ENCODE measurements at regions not wholly inside any gene's neighbourhood (a gene's known extent, or its start where the extent isn't known, plus 50 kb on each side); places are given as distances from the start of the nearest gene placed in this dataset.

DNA sequence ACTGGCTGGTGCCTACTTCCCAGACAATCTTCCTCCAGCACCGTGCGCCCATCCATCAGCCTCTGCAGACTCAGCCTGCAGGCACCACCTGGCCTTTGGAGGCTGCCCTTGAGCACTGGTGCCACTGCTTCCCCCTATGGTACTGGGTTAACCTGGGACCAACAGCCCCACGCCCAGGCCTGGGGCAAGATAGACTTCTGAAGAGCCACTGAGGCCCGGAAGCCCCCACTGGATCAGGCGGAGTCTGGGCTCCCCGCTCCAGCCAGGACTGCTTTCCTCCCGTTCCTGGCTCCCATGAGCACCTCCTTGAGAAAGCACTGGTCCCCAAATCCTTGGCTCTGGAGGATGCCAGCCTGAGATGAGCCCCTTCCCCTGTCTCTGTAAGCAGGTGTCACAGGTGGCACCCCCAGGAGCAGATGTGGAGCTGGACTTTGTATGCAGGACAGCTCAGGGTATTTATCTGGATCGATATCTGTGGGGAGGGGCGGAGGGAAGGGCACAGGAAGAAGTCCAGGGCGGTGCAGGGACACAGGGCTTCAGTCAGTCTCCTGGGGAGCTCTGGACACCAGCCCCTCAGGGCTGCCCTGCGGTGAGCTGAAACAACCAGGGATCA is 206.5 kb upstream of the PPP2R2D start:
- FAIRE-seq: no peak

DNA sequence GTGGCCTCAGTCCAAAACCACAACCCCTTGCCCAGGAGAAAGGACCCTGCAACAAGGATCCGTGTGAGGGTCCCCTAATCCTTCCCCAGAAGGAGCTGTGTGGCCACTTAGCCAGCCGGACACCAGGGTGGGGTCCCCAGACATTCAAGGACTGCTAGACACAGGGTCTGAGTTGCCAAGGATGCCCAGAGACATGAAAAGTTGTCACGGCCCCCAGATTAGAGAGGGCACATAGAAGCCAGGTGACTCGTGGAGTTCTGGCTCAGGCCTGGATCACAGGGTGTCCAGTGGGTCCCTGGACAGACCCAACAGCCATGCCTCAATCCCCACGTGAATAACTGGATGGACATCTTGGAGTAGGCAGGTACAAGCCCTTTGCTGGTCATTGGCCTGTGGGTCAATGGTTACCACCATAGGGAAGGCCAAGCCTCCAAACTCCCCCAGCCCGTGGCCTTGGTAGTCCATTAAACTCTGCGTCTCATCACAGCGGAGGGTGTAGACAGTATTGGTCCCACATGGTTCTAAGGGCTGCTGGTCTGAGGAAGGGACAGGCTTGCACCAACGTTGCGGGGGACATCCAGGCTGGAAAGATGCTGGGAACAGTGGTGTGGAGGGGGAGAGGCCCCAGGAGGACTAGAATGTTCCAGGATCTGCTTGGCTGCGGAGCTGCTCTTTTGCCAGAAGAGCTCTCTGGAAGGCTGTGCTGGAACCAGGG is 205.9 kb upstream of the PPP2R2D start:
- no peak for FAIRE-seq

DNA sequence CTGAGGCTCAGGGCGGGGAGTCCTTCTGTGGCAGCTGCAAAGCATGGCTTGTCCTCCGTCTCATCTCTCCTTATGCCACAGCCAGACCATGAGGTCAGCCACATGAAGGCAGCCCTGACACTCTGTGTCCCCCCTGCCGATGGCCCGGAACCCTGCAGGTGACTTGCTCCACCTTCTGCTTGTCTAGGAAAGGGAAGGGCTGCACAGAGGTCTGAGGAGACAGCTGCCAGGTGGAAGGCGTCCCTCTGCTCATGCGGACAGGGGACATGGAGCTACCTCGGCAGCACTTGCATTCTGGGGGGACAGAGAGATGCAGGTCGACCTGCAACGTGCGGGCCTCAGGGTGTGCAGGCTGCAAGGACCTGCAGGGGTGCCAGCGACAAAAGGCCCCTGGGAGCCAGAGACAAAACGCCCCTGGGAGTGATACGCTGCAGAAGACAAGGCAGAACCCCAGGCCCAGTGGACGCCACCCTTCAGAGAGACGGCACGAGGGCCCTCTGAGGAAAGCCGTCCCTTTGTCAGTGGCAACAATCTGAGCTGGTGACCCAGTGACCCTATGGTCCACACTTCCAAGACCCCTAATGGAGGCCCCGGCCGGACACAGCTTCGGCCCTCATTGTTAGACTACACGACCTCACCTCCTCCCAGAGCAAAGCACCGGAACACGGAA is 205.2 kb upstream of the PPP2R2D start:
- no peak for FAIRE-seq

DNA sequence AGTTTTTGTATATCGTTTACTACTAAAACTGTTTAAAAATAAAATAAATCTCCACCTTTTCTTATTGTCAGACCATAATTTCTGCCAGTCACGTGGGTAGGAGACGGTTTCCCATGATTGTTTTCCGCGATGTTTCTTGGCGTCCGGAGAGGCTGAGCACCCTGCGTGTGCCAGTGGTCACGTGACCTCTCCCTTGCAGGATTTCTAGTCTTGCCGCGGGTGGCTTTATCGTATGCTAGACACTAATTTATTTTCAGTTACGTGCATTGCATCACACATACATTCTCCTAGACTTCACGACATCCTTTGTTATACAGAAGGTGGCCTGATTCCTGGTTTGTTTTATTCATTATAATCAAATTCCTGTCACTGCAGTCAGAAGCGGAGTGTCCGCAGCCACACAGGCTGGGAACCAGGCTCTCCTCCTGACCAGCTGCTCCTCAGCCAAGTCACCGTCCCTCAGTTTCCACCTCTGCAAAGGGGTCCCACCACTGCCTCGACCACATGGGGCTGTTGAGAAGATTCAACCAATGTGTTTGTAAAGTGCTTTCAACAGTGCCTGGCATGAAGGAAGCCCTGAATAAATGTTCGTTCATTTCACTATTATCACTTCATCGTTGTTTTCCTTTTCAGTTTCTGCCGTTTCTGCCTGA is 203.2 kb upstream of the PPP2R2D start:
- no peak for FAIRE-seq

GRCh38 chr10:131698232-131698631 is 202.6 kb upstream of the PPP2R2D start:
- no peak for FAIRE-seq

DNA sequence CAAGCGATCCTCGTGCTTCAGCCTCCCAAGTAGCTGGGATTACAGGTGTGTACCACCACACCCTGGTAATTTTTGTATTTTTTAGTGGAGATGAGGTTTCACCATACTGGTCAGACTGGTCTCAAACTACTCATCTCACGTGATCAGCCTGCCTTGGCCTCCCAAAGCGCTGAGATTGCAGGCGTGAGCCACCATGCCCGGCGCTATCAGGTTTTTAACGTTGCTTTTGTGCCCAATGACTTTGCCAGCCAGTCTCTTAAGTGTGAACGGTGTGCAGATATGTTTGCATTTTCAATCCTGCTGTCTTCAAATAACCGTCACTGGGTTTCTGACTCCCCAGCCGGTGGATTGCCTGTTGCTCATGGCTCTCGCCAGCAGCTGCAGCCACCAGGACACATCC is 201.8 kb upstream of the PPP2R2D start:
- FAIRE-seq: no peak

DNA sequence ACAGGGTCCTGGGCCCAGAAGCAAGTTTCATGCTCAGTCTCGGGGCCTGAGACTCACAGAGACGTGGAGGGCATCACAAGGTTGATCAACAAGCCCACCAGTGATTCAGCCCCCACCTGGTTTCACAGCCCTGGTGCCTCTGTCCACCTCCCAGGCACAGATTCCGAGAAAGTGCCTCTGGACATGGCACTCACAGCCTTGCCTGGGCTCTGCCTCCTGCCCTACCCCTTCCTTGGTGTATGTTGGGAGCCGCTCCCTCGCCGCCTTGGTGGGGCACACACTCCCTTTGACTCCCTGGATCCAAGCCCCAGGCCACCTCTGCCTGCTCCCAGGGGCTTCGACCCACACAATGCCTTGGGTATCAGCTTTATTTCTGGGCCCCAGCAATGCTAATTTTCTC is 200.8 kb upstream of the PPP2R2D start:
- no peak for FAIRE-seq

DNA sequence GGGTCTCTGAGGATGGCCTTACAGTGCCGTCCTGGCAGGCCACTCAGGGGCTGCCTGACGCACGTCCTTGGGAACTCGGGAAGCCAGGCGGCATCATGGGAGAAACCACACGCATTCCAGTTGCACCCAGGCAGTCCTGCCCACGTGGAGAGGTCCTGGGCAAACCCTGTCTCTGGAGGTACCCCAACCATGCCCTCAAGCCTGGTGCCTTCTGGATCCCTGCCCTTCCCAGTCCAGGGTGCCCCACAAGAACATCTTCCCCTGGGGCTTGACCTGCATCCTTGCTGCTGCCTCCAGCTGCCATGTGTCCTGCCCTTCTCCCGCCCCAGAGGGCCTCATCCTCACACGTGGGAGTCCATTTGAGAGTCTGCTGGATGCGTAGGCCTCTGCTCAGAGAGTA is 200.3 kb upstream of the PPP2R2D start:
- FAIRE-seq: no peak

DNA sequence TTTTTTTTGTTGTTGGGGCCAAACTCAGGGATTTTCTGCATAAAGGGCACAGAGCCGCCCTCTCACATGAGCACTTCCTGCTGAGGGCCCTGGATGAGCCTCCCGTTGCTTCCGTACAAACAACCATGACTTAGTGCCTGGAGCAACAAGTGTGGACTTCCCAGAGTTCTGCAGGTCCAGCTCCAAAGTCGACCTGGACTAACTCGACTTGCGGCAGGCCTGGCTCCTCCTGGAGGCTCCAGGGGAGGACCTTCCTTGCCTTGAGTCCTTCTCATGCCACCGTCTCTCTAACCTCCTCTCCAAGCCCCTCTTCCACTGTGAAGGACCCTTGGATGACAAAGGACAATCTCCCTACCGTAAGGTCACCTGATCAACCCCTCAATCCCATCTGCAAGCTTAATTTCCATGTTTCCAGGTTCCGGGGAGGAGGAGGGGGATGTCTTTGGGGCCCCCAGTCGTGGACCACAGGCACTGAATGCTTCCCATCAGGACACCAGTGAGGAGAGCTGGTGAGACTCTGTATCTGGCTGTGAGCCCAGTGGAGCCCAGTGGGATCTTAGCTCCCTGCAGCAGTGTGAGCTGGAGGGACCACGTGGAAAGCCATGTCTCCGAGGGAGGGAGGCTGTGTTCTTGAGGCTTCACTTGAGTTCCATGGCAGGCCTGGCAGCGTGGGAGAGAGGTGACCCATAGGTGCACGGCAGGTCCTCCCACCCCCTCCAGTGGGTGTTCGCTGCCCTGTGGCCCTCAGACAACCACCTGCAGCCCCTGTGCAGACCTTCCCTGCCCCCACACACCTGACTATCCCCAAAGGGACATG is 199.5 kb upstream of the PPP2R2D start:
- FAIRE-seq: no peak

- FAIRE-seq: no peak
Observed at GRCh38 chr10:131702531-131703356, 198.1 kb upstream of the PPP2R2D start.

DNA sequence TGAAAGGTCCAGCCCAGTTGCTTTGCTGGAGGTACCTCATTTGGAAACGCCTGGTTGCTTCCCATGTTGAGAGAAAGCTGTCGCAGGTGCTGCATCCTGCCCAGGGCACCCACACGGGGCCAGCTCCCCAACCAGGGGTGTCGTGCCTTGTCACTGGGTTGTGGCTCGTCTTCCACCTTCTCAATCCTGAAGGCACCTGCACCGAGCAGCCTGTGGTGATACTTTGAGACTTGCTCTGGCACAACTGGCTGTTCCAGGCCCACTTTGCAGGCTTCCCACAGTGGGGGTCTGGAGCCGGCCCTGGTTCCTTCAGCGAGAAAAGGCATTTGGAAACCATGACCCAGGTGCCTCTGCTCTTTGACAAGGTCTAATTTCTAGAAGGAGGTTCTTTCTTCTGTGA is 197.3 kb upstream of the PPP2R2D start:
- FAIRE-seq: no peak

GRCh38 chr10:131703941-131704340 is 196.9 kb upstream of the PPP2R2D start:
- FAIRE-seq: no peak

DNA sequence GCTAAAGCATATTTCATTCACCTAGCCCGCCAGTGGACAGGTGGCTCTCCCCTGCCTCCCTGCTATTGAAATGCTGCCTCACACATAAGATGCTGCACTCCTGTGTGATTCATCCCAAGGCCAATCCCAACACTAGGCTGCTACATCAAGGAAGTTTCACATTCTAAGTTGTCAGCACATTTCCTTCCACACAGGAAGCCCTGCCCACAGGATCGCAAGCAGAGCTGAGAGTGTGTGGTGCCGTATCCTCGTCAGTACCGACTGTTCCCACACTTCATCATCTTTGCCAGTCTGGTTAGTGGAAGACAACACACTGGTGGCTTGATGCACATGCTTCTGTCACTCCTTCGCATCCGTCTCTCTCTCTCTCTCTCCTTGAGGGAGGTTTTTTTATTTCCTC is 194.3 kb upstream of the PPP2R2D start:
- no peak for FAIRE-seq

GRCh38 chr10:131706952-131707351 is 193.9 kb upstream of the PPP2R2D start:
- no peak for FAIRE-seq

- FAIRE-seq: no peak
Observed at GRCh38 chr10:131708225-131708880, 192.5 kb upstream of the PPP2R2D start.

GRCh38 chr10:131710142-131710861 is 190.5 kb upstream of the PPP2R2D start:
- no peak for FAIRE-seq

- FAIRE-seq: no peak
Observed at GRCh38 chr10:131722121-131722520, 178.7 kb upstream of the PPP2R2D start.

DNA sequence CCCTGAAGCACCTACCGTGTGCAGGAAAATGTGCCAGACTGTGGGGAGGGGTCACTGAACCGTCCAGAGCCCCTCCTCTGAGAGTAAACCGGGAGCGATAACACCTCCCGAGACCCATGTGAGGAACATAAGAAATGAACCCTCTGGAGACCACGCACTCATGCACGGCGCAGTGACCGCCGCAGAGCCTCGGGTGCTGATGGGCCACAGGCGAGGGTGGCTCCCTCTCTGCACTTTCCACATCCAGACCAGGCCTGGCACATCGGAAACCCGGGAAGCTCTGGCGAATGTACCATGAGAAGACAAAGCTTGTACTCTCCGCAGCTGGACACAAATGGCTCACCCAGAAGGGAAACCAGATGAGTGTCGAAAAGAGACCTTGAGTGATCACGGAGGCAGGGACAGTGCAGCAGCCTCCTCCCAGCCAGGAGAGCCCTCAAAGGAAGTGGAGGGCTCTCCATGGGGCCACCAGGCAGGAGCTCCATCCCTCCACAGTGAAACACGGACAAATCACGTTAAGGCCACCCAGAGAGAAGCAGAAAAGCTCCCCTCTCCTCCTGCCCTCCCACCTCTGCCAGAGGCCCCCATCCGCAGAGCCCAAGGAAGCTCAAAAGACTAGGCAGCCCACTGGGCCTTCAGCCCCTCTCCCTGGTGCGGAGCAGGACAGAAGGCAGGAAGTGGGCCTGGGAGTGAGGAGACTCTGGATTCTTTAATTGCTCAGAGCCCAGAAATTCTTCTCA is 178.1 kb upstream of the PPP2R2D start:
- no peak for FAIRE-seq

DNA sequence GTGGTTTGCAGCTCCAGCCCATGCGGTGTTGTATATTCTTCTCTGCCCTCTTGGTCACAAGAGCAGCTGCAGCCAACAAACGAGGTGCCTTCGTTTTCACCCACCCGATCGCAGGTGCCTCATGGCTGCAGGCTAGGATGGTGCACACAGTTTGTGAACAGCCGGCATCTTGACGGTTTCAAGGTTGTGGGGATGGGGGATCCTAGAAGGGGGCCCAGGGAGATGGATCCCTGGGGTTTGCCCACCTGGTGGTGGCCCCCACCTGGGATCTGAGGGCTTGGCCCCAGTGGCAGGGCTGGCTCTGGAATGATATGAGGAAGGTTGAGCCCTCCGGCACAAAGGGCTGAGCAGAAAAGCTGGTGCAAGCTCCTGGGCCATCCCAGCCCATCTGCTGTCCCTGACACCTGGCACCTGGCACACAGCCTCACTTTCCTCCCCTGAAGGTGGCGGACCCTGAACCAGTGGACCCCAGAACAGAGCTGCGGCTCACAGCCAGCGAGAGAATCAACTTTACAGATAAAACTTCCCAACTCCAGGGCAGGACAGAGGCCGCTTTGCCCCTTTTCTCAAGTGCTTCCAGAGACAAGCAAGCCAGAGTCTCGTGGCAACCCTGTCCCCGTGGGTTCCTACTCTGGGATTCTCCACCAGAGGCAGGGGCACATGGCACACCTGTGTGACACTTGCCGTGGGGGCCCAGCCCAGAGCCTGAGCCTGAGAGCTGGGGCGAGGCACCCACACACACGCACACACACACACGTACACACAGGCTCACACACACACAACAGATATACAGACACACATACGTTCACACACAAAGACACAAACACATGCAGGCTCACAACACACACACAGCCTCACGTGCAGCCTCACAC is 177.3 kb upstream of the PPP2R2D start:
- FAIRE-seq: no peak
